ENCODE measurements at regions not wholly inside any gene's neighbourhood (a gene's known extent, or its start where the extent isn't known, plus 50 kb on each side); places are given as distances from the start of the nearest gene placed in this dataset.

GRCh38 chr5:51892680-51893079 lies 509.4 kb downstream of the ISL1 start:
- no peak for ATAC-seq
- TF ChIP-seq ZFP30 (CRISPR knock-in tag; IDR thresholded peaks at IDR 0.05) (no peak), ZNF565 (CRISPR knock-in tag; conservative IDR thresholded peaks at IDR 0.05; ENCODE audit: low read depth) (no peak), PPARA (CRISPR knock-in tag; IDR thresholded peaks at IDR 0.05; ENCODE audit: borderline replicate concordance) (no peak), CSDC2 (CRISPR knock-in tag; IDR thresholded peaks at IDR 0.05) (no peak)

- ATAC-seq, result no peak
- TF ChIP-seq SNAI2 (CRISPR knock-in tag; IDR thresholded peaks at IDR 0.05) (no peak), ZNF8 (CRISPR knock-in tag; IDR thresholded peaks at IDR 0.05) (no peak), TCF4 (CRISPR knock-in tag; IDR thresholded peaks at IDR 0.05; ENCODE audit: borderline replicate concordance) (no peak), OSR1 (CRISPR knock-in tag; IDR thresholded peaks at IDR 0.05) (no peak), POU6F1 (CRISPR knock-in tag; IDR thresholded peaks at IDR 0.05; ENCODE audit: borderline replicate concordance, low read depth) (no peak), PPARA (CRISPR knock-in tag; IDR thresholded peaks at IDR 0.05; ENCODE audit: borderline replicate concordance) (no peak), TOX (CRISPR knock-in tag; IDR thresholded peaks at IDR 0.05; ENCODE audit: borderline replicate concordance) (no peak), CSDC2 (CRISPR knock-in tag; IDR thresholded peaks at IDR 0.05) (no peak), ESRRG (CRISPR knock-in tag; IDR thresholded peaks at IDR 0.05) (no peak), ZC3H10 (CRISPR knock-in tag; IDR thresholded peaks at IDR 0.05) (no peak), ZNF565 (CRISPR knock-in tag; conservative IDR thresholded peaks at IDR 0.05; ENCODE audit: low read depth) (no peak)
- TF ChIP-seq, protein P1, sequence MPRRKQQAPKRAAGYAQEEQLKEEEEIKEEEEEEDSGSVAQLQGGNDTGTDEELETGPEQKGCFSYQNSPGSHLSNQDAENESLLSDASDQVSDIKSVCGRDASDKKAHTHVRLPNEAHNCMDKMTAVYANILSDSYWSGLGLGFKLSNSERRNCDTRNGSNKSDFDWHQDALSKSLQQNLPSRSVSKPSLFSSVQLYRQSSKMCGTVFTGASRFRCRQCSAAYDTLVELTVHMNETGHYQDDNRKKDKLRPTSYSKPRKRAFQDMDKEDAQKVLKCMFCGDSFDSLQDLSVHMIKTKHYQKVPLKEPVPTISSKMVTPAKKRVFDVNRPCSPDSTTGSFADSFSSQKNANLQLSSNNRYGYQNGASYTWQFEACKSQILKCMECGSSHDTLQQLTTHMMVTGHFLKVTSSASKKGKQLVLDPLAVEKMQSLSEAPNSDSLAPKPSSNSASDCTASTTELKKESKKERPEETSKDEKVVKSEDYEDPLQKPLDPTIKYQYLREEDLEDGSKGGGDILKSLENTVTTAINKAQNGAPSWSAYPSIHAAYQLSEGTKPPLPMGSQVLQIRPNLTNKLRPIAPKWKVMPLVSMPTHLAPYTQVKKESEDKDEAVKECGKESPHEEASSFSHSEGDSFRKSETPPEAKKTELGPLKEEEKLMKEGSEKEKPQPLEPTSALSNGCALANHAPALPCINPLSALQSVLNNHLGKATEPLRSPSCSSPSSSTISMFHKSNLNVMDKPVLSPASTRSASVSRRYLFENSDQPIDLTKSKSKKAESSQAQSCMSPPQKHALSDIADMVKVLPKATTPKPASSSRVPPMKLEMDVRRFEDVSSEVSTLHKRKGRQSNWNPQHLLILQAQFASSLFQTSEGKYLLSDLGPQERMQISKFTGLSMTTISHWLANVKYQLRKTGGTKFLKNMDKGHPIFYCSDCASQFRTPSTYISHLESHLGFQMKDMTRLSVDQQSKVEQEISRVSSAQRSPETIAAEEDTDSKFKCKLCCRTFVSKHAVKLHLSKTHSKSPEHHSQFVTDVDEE (CRISPR knock-in tag; IDR thresholded peaks at IDR 0.05), result no peak
Measured at GRCh38 chr5:51895834-51896233, 512.6 kb downstream of the ISL1 start.

DNA sequence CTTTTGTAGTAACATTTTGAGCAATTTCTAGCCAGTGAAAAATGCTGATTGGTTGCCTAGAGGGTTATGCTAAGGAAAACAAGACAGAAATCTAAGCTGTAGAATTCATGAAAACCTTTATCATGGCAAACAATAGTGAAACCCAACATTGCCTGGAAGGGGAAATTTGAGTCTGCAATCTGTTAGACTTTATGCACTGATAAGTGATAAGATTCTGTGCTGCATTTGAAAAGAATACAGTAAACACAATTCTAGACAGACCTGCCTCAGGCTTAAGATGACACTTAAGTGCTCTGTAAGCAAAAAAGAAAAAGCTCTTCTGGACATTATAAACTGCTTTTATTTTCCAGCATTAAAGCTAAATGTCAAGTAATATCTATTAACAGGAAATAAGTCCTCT lies 519.3 kb downstream of the ISL1 start:
- no peak; the same call in 1 of the 3 replicates for ATAC-seq
- TF ChIP-seq ZNF8 (CRISPR knock-in tag; IDR thresholded peaks at IDR 0.05), result peak; percentile 29; the same call in 1 of the 2 replicates
- TF ChIP-seq, protein P1 (CRISPR knock-in tag; IDR thresholded peaks at IDR 0.05), result peak; percentile 74
- TF ChIP-seq PPARA (CRISPR knock-in tag; IDR thresholded peaks at IDR 0.05; ENCODE audit: borderline replicate concordance), result no peak
- peak; percentile 68; the same call in 1 of the 2 replicates for TF ChIP-seq TCF4 (CRISPR knock-in tag; IDR thresholded peaks at IDR 0.05; ENCODE audit: borderline replicate concordance)

DNA sequence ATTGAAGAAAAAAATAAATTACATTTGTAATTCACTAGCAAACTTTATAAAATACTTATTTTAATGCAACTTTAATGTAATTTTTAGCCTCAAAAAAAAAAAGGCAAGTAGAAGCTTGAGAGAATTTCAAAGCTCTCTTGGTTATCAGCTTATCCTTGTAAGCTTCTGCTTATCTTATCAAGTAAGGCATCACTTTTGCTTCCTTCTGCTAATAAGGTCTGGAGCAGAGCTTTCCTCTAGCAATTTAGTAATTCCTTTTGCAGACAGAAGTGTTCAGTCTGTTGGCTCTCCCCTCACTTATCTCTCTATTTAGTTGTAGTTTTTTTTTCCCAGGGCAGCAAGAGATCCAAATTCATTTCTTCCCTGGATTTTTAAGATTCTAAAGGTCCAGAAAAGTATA lies 525.0 kb downstream of the ISL1 start:
- TF ChIP-seq, protein P1 (CRISPR knock-in tag; IDR thresholded peaks at IDR 0.05), result 0 out of 2 replicates have a peak, but pooled peaks have one; percentile 23
- no peak for TF ChIP-seq ZNF8 (CRISPR knock-in tag; IDR thresholded peaks at IDR 0.05)
- no peak for TF ChIP-seq TCF4 (CRISPR knock-in tag; IDR thresholded peaks at IDR 0.05; ENCODE audit: borderline replicate concordance)
- ATAC-seq, result no peak

GRCh38 chr5:51944500-51945125 lies 561.4 kb downstream of the ISL1 start:
- no peak for ATAC-seq
- TF ChIP-seq ZFP30 (CRISPR knock-in tag; IDR thresholded peaks at IDR 0.05) (no peak), CSDC2 (CRISPR knock-in tag; IDR thresholded peaks at IDR 0.05) (no peak), PPARA (CRISPR knock-in tag; IDR thresholded peaks at IDR 0.05; ENCODE audit: borderline replicate concordance) (no peak)
